OCI-M1 (cell line): ENCODE measurements at regions not wholly inside any gene's neighbourhood (a gene's known extent, or its start where the extent isn't known, plus 50 kb on each side); places are given as distances from the start of the nearest gene placed in this dataset.
A peak's percentile ranks its signal among the peaks of the same experiment; 100 is the strongest.

Source experiments
- DNase-seq: peaks from one replicate; lab custom pipeline; 2025; lab: John Stamatoyannopoulos, UW

DNA sequence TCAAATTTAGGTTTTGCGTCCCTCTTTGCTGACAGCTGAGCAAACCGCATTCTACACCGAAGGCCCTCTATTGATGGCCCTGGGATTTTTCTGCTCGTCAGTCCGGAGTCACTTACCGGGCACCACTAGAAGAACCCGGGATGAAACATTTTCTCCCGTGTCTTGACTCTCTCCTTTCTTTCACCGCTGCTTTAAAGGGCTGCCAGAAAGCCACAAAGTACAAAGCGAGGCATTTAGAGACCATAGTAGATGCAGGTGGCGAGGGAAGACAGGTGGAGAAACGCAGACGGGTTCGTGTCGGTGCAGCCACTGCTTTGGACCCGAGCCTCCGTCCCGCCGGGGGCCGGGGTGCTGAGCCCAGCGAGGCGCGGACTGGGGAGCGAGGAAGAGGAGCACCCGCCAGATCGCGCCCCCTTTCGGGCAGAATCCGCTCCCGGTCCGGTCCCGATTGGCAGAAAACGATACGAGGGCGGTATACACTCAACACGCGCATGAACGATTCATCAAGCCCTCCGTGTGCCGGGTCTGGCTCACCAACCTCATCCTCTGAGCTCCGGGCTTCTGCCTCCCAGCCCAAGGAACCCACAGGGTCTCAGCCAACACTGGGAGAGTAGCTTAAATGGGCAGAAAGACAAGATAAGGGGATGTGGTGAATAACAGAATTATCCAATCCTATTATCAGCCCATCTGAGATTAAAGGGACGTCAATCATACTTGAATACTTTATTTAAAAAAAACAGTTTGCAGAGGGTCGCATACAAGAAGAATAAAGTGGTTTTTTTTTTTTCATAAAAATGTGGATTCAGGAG, 84.9 kb downstream of the TRIM27 start:
- peak; percentile 95 for DNase-seq

DNA sequence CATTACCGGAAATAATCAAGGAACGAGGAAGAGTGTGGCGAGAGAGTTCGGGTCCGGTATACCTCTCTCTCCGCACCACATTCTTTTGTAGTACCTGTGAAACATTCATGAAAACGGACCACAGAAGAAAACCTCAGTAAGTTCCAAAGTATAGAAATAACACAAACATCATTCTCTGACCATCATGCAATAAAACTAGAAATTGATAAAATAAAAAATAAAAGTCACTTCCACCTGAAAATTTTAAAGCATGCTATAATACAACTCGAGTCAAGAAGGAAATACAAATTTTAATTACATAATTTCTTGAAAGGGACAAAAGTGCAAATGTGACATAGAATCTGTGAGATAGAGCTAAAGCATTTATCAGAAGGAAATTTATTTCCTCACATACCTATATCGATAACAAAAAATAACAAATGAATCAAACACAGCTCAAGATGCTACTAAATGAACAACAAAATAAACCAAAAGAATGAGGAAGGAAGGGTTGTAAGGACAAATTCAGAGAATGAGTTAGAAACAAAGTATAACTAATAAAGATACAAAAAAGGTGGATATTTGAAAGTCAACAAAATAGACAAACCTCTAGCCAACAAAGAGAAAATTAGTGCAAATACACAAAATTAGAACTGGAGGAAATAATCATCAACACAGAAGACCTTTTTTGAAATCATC, 84.2 kb downstream of the TRIM27 start:
- no peak for DNase-seq

DNA sequence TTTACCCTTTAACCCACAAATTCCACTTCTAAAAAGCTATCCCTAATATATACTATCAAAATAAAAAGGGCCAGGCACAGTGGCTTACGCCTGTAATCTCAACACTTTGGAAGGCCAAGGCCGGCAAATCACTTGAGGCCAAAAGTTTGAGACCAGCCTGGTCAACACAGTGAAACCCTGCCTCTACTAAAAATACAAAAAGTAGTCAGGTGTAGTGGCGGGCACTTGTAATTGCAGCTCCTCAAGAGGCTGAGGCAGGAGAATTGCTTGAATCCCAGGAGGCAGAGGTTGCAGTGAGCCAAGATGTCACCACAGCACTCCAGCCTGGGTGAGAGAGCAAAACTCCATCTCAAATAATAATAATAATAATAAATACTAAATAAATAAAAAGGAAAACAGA, 82.5 kb downstream of the TRIM27 start:
- DNase-seq: peak; percentile 33

DNA sequence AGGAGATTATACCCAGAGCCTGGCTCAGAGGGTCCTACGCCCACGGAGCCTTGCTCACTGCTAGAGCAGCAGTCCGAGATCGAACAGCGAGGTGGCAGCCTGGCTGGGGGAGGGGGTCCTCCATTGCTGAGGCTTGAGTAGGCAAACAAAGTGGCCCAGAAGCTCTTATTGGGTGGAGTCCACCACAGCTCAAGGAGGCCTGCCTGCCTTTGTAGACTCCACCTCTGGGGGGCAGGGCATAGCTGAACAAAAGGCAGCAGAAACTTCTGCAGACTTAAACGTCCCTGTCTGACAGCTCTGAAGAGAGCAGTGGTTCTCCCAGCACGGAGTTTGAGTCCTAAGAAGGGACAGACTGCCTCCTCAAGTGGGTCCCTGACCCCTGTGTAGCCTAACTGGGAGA, 75.0 kb downstream of the TRIM27 start:
- DNase-seq: peak; percentile 80
